Kidney epithelial cell (primary cell): ENCODE measurements at regions not wholly inside any gene's neighbourhood (a gene's known extent, or its start where the extent isn't known, plus 50 kb on each side); places are given as distances from the start of the nearest gene placed in this dataset.

Source experiments
- DNase-seq: peaks from one replicate; pipeline ENCODE4 v3.0.0-alpha.2; 2010; ENCODE audit warnings: low read depth
- H3K27me3 ChIP-seq: 2 replicates; pipeline ENCODE4 v1.6.0; 2011; ENCODE audit warnings: low read length; ENCODE audit not compliant: control insufficient read depth, insufficient read depth
- H3K36me3 ChIP-seq: 2 replicates; pipeline ENCODE4 v1.5.1; 2011; ENCODE audit warnings: low read length; ENCODE audit not compliant: control insufficient read depth, insufficient read depth
- H3K4me3 ChIP-seq: 2 replicates; pipeline ENCODE4 v1.5.1; 2011; ENCODE audit warnings: low read depth, mild to moderate bottlenecking, control low read depth, low read length
- CTCF ChIP-seq: IDR thresholded peaks from 2 replicates; pipeline ENCODE4 v1.5.1; 2011; ENCODE audit warnings: mild to moderate bottlenecking, moderate library complexity, low read length, control low read depth, inconsistent platforms; ENCODE audit not compliant: insufficient read depth, poor library complexity, severe bottlenecking

GRCh38 chr10:58994226-58995057 lies 182.0 kb upstream of the PHYHIPL start:
- H3K27me3 ChIP-seq, result no peaks in the 10 kb centered on the region
- H3K36me3 ChIP-seq, result no peaks in the 10 kb centered on the region
- no peak overlapping the region for H3K4me3 ChIP-seq
- no peak for TF ChIP-seq CTCF
- DNase-seq, result no peak

GRCh38 chr10:58995058-58995596 lies 181.3 kb upstream of the PHYHIPL start:
- no peaks in the 10 kb centered on the region for H3K36me3 ChIP-seq
- no peak overlapping the region for H3K4me3 ChIP-seq
- no peak for DNase-seq
- no peak for TF ChIP-seq CTCF
- H3K27me3 ChIP-seq, result no peaks in the 10 kb centered on the region

- no peak for TF ChIP-seq CTCF
- no peak overlapping the region for H3K4me3 ChIP-seq
- no peaks in the 10 kb centered on the region for H3K27me3 ChIP-seq
- no peaks in the 10 kb centered on the region for H3K36me3 ChIP-seq
- DNase-seq, result no peak
These were observed 180.4 kb upstream of the PHYHIPL start for GRCh38 chr10:58996063-58996462.

GRCh38 chr10:58996866-58997265 lies 179.6 kb upstream of the PHYHIPL start:
- DNase-seq, result no peak
- TF ChIP-seq CTCF, result no peak
- Histone ChIP-seq H3K36me3 (no peaks in the 10 kb centered on the region), H3K27me3 (no peaks in the 10 kb centered on the region), H3K4me3 (no peak overlapping the region)

- H3K36me3 ChIP-seq, result no peaks in the 10 kb centered on the region
- no peak for DNase-seq
- no peak overlapping the region for H3K4me3 ChIP-seq
- no peaks in the 10 kb centered on the region for H3K27me3 ChIP-seq
- no peak for TF ChIP-seq CTCF
These were observed 177.3 kb upstream of the PHYHIPL start for GRCh38 chr10:58998924-58999713.
